Urinary bladder (tissue), 3 donors: ENCODE measurements at regions not wholly inside any gene's neighbourhood (a gene's known extent, or its start where the extent isn't known, plus 50 kb on each side); places are given as distances from the start of the nearest gene placed in this dataset.

ENCODE experiments used
- DNase-seq: peaks from one replicate; pipeline ENCODE4 v3.0.0-alpha.2; 2015; ENCODE audit errors: extremely low spot score
- H3K27ac ChIP-seq: one replicate; pipeline ENCODE4 v1.5.1; 2013; ENCODE audit warnings: low read depth, mild to moderate bottlenecking, moderate library complexity
- H3K36me3 ChIP-seq: one replicate; pipeline ENCODE4 v1.6.1; 2013; ENCODE audit warnings: mild to moderate bottlenecking, moderate library complexity; ENCODE audit not compliant: insufficient read depth
- H3K4me1 ChIP-seq: one replicate; pipeline ENCODE4 v1.6.1; 2013; ENCODE audit warnings: mild to moderate bottlenecking, moderate library complexity; ENCODE audit not compliant: insufficient read depth
- H3K4me3 ChIP-seq: one replicate; pipeline ENCODE4 v1.5.1; 2013; ENCODE audit warnings: low read depth, low read length
- WGBS: extraction: QIAGEN DNeasy Blood & Tissue Kit; methylation state at CpG from one replicate; pipeline ENCODE4 v1.1.7; 2013; 5-methylcytosine and 5-hydroxymethylcytosine counted together
- donor health status: healthy with polysubstance abuse.
- donor health status: healthy.

GRCh38 chr4:171612907-171613306, 200.3 kb upstream of the GALNTL6 start:
- DNase-seq = no peak
- Histone ChIP-seq H3K36me3 (no peaks in the 10 kb centered on the region), H3K27ac (no peak overlapping the region), H3K4me1 (no peaks in the 10 kb centered on the region), H3K4me3 (no peak overlapping the region)
- WGBS = 63% methylated on average over 2 of the region's 2 CpGs

- Histone ChIP-seq H3K4me3 (no peak overlapping the region), H3K4me1 (no peaks in the 10 kb centered on the region), H3K36me3 (no peaks in the 10 kb centered on the region), H3K27ac (no peak overlapping the region)
- 34% methylated on average over 8 of the region's 8 CpGs for WGBS
- DNase-seq = no peak
These were observed 210.4 kb upstream of the GALNTL6 start for GRCh38 chr4:171602638-171603355.

DNA sequence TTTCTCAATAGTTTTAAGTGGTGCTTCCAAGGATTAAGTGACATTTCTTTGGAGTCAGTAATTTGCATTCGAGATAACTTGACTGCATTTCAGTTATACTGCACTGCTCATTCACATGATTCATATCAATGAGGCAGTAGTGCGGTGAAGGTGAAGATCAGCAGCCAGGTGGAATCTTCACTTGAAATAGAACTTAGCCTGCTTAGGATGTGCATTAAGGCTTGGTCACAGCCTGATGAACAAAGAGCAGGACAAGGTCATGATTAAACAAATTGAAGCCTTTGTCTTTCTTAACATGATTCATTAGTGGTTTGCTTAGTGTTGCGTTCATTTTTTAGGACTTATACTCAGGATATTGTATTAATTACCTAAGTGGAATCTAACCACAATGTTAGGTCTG, 212.1 kb upstream of the GALNTL6 start:
- Histone ChIP-seq H3K4me3 (no peak overlapping the region), H3K36me3 (no peaks in the 10 kb centered on the region), H3K27ac (no peak overlapping the region), H3K4me1 (no peaks in the 10 kb centered on the region)
- WGBS = 87% methylated on average over 3 of the region's 3 CpGs
- no peak for DNase-seq

- Histone ChIP-seq H3K36me3 (no peaks in the 10 kb centered on the region), H3K4me3 (no peak overlapping the region), H3K27ac (no peak overlapping the region), H3K4me1 (no peaks in the 10 kb centered on the region)
- 74% methylated on average over 3 of the region's 3 CpGs for WGBS
- DNase-seq = no peak
These were observed 213.6 kb upstream of the GALNTL6 start for GRCh38 chr4:171599628-171600027.

- Histone ChIP-seq H3K36me3 (no peaks in the 10 kb centered on the region), H3K4me1 (no peaks in the 10 kb centered on the region), H3K4me3 (no peak overlapping the region), H3K27ac (no peak overlapping the region)
- no peak for DNase-seq
- 83% methylated on average over 4 of the region's 4 CpGs for WGBS
These were observed 218.9 kb upstream of the GALNTL6 start for GRCh38 chr4:171594293-171594692.

DNA sequence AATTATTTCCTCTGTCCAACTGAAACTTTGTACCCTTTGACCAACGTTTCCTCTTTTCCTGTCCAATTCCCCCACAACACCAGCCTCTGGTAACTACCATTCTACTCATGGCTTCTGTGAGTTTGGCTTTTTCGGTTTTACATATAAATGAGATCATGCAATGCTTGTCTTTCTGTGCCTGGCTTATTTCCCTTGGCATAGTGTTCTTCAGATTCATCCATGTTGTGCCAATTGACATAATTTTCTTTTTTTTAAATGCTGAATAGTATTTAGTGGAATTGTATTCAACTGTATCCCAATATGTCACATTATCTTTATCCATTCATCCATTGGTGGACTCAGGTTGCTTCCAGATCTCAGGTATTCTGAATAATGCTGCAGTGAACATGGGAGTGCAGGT, 222.5 kb upstream of the GALNTL6 start:
- no peak overlapping the region for H3K4me3 ChIP-seq
- no peaks in the 10 kb centered on the region for H3K4me1 ChIP-seq
- WGBS = 59% methylated on average over 2 of the region's 2 CpGs
- H3K27ac ChIP-seq = no peak overlapping the region
- no peaks in the 10 kb centered on the region for H3K36me3 ChIP-seq
- DNase-seq = no peak

DNA sequence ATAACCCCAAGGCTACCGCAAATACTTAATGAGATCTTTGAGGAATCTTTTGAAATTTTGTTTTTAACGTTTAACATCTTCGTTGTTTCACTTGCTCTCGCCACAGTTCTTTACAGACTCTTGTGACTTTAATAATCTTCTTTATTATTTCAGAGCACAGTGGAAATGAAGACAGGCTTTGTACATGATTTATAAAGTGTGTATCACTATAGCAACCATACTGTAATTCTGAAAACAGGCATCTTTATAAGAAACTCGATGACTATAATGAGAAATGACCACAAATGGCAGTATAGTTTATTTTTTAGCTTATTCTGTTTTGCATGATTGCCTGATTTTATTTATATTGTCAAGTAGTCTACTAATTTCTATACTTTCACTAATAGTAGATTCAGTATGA, 224.4 kb upstream of the GALNTL6 start:
- H3K27ac ChIP-seq = no peak overlapping the region
- no peaks in the 10 kb centered on the region for H3K4me1 ChIP-seq
- DNase-seq = no peak
- no peak overlapping the region for H3K4me3 ChIP-seq
- WGBS = 75% methylated on average over 5 of the region's 5 CpGs
- no peaks in the 10 kb centered on the region for H3K36me3 ChIP-seq

- WGBS = 73% methylated on average over 3 of the region's 3 CpGs
- DNase-seq = no peak
- Histone ChIP-seq H3K36me3 (no peaks in the 10 kb centered on the region), H3K27ac (no peak overlapping the region), H3K4me1 (no peaks in the 10 kb centered on the region), H3K4me3 (no peak overlapping the region)
These were observed 225.1 kb upstream of the GALNTL6 start for GRCh38 chr4:171588051-171588545.

DNA sequence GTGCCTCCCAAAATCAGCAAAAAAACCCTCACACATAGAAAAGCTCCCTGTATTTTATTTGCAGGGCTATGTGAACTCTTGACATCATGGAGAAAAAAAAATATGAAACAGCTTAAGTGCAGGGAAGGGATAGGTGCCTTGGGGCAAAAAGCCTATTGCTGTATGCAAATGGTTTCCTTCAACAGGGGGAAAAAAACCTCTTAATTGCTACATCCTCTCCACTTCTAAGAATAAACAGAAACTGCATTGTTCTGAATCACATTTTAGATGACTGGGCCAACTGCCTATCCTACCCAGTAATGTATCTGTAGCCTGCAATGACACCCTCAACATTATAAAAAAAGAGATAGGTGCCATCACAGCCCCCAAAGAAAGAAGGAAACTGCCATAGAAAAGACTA, 229.4 kb upstream of the GALNTL6 start:
- Histone ChIP-seq H3K4me3 (no peak overlapping the region), H3K4me1 (no peaks in the 10 kb centered on the region), H3K27ac (no peak overlapping the region), H3K36me3 (no peaks in the 10 kb centered on the region)
- DNase-seq = no peak

GRCh38 chr4:171582961-171583581, 230.1 kb upstream of the GALNTL6 start:
- no peak overlapping the region for H3K27ac ChIP-seq
- 72% methylated on average over 4 of the region's 4 CpGs for WGBS
- DNase-seq = no peak
- H3K4me1 ChIP-seq = no peaks in the 10 kb centered on the region
- no peak overlapping the region for H3K4me3 ChIP-seq
- H3K36me3 ChIP-seq = no peaks in the 10 kb centered on the region

- 93% methylated on average over 2 of the region's 2 CpGs for WGBS
- Histone ChIP-seq H3K4me3 (no peak overlapping the region), H3K4me1 (no peaks in the 10 kb centered on the region), H3K27ac (no peak overlapping the region), H3K36me3 (no peaks in the 10 kb centered on the region)
- no peak for DNase-seq
These were observed 240.0 kb upstream of the GALNTL6 start for GRCh38 chr4:171573181-171573580.

DNA sequence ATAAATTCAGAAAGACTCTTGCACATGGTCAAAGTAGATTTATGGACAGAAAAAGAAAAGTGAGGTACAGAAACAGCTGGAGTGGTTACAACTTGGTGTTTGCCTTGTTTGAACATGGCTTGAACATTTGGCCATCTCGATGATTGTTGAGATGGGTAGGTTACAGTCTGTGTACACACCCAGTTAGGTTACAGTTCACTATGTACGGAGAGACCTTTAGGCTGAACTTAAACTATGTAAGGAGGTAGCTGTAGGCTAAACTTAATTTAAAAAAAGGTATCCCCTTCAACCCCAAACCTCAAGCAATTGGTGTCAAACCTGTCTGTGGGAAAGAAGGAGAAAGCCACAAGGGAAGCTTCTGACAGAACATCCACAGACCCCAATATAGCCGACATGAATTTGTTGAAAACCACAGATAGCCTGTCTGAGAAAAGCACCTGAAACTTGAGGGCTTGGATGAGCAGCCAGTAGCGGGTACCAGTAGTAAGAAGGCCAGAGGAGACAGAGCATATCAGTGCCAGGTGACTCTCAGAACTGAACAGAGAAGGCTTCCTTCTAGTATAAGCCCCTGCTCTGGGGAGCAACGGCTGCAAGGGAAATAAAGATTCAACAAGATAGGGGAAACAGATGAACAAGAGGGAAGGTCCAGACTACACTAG, 247.9 kb upstream of the GALNTL6 start:
- H3K27ac ChIP-seq = no peak overlapping the region
- 69% methylated on average over 5 of the region's 5 CpGs for WGBS
- no peaks in the 10 kb centered on the region for H3K36me3 ChIP-seq

GRCh38 chr4:171561419-171561818, 251.8 kb upstream of the GALNTL6 start:
- DNase-seq = no peak
- H3K27ac ChIP-seq = no peak overlapping the region
- 81% methylated on average over 1 of the region's 1 CpG for WGBS
- H3K36me3 ChIP-seq = no peaks in the 10 kb centered on the region
- no peaks in the 10 kb centered on the region for H3K4me1 ChIP-seq
- no peak overlapping the region for H3K4me3 ChIP-seq

More for the DNA sequence above, 247.9 kb upstream of the GALNTL6 start:
- DNase-seq = no peak
- no peak overlapping the region for H3K4me3 ChIP-seq
- no peaks in the 10 kb centered on the region for H3K4me1 ChIP-seq

- no peak for DNase-seq
- H3K27ac ChIP-seq = no peak overlapping the region
- H3K4me3 ChIP-seq = no peak overlapping the region
- no peaks in the 10 kb centered on the region for H3K36me3 ChIP-seq
- WGBS = 82% methylated on average over 5 of the region's 5 CpGs
- no peaks in the 10 kb centered on the region for H3K4me1 ChIP-seq
These were observed 259.2 kb upstream of the GALNTL6 start for GRCh38 chr4:171553961-171554360.
